ENCODE measurements at regions not wholly inside any gene's neighbourhood (a gene's known extent, or its start where the extent isn't known, plus 50 kb on each side); places are given as distances from the start of the nearest gene placed in this dataset.

GRCh38 chr7:126361183-126361582, 891.6 kb downstream of the GRM8 start:
- Histone ChIP-seq H3K9ac (ENCODE audit: insufficient read depth, low read length) (no peak overlapping the region), H2AFZ (ENCODE audit: low read length) (no peak overlapping the region), H3K36me3 (ENCODE audit: control insufficient read depth, insufficient read depth, low read length) (no peaks in the 10 kb centered on the region), H3K79me2 (ENCODE audit: control insufficient read depth, insufficient read depth, low read length) (no peaks in the 10 kb centered on the region), H3K27me3 (ENCODE audit: control insufficient read depth, insufficient read depth, low read length) (no peaks in the 10 kb centered on the region), H3K9me3 (ENCODE audit: control insufficient read depth, insufficient read depth, low read depth, low read length) (no peaks in the 10 kb centered on the region), H3K4me1 (ENCODE audit: control insufficient read depth, extremely low read depth, insufficient read depth, low read length) (no peaks in the 10 kb centered on the region), H4K20me1 (ENCODE audit: control insufficient read depth, extremely low read depth, insufficient read depth, low read length) (no peaks in the 10 kb centered on the region), H3K4me2 (ENCODE audit: extremely low read depth, insufficient read depth, low read length) (no peak overlapping the region), H3K27ac (ENCODE audit: insufficient read depth, low read length) (no peak overlapping the region), H3K4me3 (replicated peaks in 1 of 4; ENCODE audit: control extremely low read depth in 1 of 4, insufficient read depth in 1 of 4, low read depth in 3 of 4, low read length in 4 of 4) (no peak overlapping the region)
- no peak for TF ChIP-seq EZH2 (IDR thresholded peaks at IDR 0.05; ENCODE audit: low read length, missing control alignments)
- DNase-seq (ENCODE audit: low read depth in 2 of 2): no peak

GRCh38 chr7:126339813-126340212, 912.9 kb downstream of the GRM8 start:
- TF ChIP-seq CTCF (conservative IDR thresholded peaks at IDR 0.05 in 1 of 2, IDR thresholded peaks at IDR 0.05 in 1 of 2; ENCODE audit: low read depth in 1 of 2, low read length in 2 of 2) (no peak), EZH2 (IDR thresholded peaks at IDR 0.05; ENCODE audit: low read length, missing control alignments) (no peak)
- no peaks in the 10 kb centered on the region for H4K20me1 ChIP-seq (ENCODE audit: control insufficient read depth, extremely low read depth, insufficient read depth, low read length)
- H3K79me2 ChIP-seq (ENCODE audit: control insufficient read depth, insufficient read depth, low read length): no peaks in the 10 kb centered on the region
- DNase-seq (ENCODE audit: low read depth in 2 of 2): no peak
- H2AFZ ChIP-seq (ENCODE audit: low read length): no peak overlapping the region
- H3K4me3 ChIP-seq (replicated peaks in 1 of 4; ENCODE audit: control extremely low read depth in 1 of 4, insufficient read depth in 1 of 4, low read depth in 3 of 4, low read length in 4 of 4): no peak overlapping the region
- H3K4me1 ChIP-seq (ENCODE audit: control insufficient read depth, extremely low read depth, insufficient read depth, low read length): no peaks in the 10 kb centered on the region
- no peaks in the 10 kb centered on the region for H3K27me3 ChIP-seq (ENCODE audit: control insufficient read depth, insufficient read depth, low read length)
- H3K9me3 ChIP-seq (ENCODE audit: control insufficient read depth, insufficient read depth, low read depth, low read length): no peaks in the 10 kb centered on the region
- H3K4me2 ChIP-seq (ENCODE audit: extremely low read depth, insufficient read depth, low read length): no peak overlapping the region
- no peak overlapping the region for H3K9ac ChIP-seq (ENCODE audit: insufficient read depth, low read length)
- H3K27ac ChIP-seq (ENCODE audit: insufficient read depth, low read length): no peak overlapping the region
- no peaks in the 10 kb centered on the region for H3K36me3 ChIP-seq (ENCODE audit: control insufficient read depth, insufficient read depth, low read length)

GRCh38 chr7:126305671-126306070, 947.1 kb downstream of the GRM8 start:
- no peaks in the 10 kb centered on the region for H3K79me2 ChIP-seq (ENCODE audit: control insufficient read depth, insufficient read depth, low read length)
- TF ChIP-seq CTCF (conservative IDR thresholded peaks at IDR 0.05 in 1 of 2, IDR thresholded peaks at IDR 0.05 in 1 of 2; ENCODE audit: low read depth in 1 of 2, low read length in 2 of 2) (no peak), EZH2 (IDR thresholded peaks at IDR 0.05; ENCODE audit: low read length, missing control alignments) (no peak)
- H3K4me1 ChIP-seq (ENCODE audit: control insufficient read depth, extremely low read depth, insufficient read depth, low read length): no peaks in the 10 kb centered on the region
- no peaks in the 10 kb centered on the region for H4K20me1 ChIP-seq (ENCODE audit: control insufficient read depth, extremely low read depth, insufficient read depth, low read length)
- H3K4me2 ChIP-seq (ENCODE audit: extremely low read depth, insufficient read depth, low read length): no peak overlapping the region
- H3K4me3 ChIP-seq (replicated peaks in 1 of 4; ENCODE audit: control extremely low read depth in 1 of 4, insufficient read depth in 1 of 4, low read depth in 3 of 4, low read length in 4 of 4): no peak overlapping the region
- no peaks in the 10 kb centered on the region for H3K36me3 ChIP-seq (ENCODE audit: control insufficient read depth, insufficient read depth, low read length)
- H3K27ac ChIP-seq (ENCODE audit: insufficient read depth, low read length): no peak overlapping the region
- H2AFZ ChIP-seq (ENCODE audit: low read length): no peak overlapping the region
- DNase-seq (ENCODE audit: low read depth in 2 of 2): no peak
- H3K27me3 ChIP-seq (ENCODE audit: control insufficient read depth, insufficient read depth, low read length): no peaks in the 10 kb centered on the region
- no peak overlapping the region for H3K9ac ChIP-seq (ENCODE audit: insufficient read depth, low read length)
- no peaks in the 10 kb centered on the region for H3K9me3 ChIP-seq (ENCODE audit: control insufficient read depth, insufficient read depth, low read depth, low read length)

All from fibroblast of lung (primary cell).